ENCODE measurements at regions not wholly inside any gene's neighbourhood (a gene's known extent, or its start where the extent isn't known, plus 50 kb on each side); places are given as distances from the start of the nearest gene placed in this dataset.

GRCh38 chr1:239778208-239778813 lies 313.4 kb upstream of the FMN2 start:
- Mint-ChIP-seq H3K27me3 (ENCODE audit: unreplicated experiment) (no peaks in the 10 kb centered on the region), H3K9me3 (ENCODE audit: low read depth, unreplicated experiment) (peaks cover 5% of the 10 kb centered on the region), H3K4me1 (ENCODE audit: low read depth, unreplicated experiment) (peaks cover 12% of the 10 kb centered on the region), H3K4me3 (ENCODE audit: low read depth, unreplicated experiment) (no peak overlapping the region), H3K27ac (ENCODE audit: unreplicated experiment) (no peak overlapping the region), H3K36me3 (ENCODE audit: insufficient read depth, unreplicated experiment) (no peaks in the 10 kb centered on the region)
- BruUV-seq (replicated peaks), result no TSS peak
- TF ChIP-seq, protein P1, sequence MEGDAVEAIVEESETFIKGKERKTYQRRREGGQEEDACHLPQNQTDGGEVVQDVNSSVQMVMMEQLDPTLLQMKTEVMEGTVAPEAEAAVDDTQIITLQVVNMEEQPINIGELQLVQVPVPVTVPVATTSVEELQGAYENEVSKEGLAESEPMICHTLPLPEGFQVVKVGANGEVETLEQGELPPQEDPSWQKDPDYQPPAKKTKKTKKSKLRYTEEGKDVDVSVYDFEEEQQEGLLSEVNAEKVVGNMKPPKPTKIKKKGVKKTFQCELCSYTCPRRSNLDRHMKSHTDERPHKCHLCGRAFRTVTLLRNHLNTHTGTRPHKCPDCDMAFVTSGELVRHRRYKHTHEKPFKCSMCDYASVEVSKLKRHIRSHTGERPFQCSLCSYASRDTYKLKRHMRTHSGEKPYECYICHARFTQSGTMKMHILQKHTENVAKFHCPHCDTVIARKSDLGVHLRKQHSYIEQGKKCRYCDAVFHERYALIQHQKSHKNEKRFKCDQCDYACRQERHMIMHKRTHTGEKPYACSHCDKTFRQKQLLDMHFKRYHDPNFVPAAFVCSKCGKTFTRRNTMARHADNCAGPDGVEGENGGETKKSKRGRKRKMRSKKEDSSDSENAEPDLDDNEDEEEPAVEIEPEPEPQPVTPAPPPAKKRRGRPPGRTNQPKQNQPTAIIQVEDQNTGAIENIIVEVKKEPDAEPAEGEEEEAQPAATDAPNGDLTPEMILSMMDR (IDR thresholded peaks at IDR 0.05; ENCODE audit: unreplicated experiment), result no peak
- CTCF ChIA-PET, result no interaction called here
- intact Hi-C loops (cut with micrococcal nuclease; ENCODE audit: unreplicated experiment), result no loop called here
- no peak for DNase-seq

GRCh38 chr1:239779962-239780361 lies 311.7 kb upstream of the FMN2 start:
- TF ChIP-seq, protein P1 (IDR thresholded peaks at IDR 0.05; ENCODE audit: unreplicated experiment), result no peak
- Mint-ChIP-seq H3K27ac (ENCODE audit: unreplicated experiment) (no peak overlapping the region), H3K4me1 (ENCODE audit: low read depth, unreplicated experiment) (peaks cover 12% of the 10 kb centered on the region), H3K27me3 (ENCODE audit: unreplicated experiment) (no peaks in the 10 kb centered on the region), H3K9me3 (ENCODE audit: low read depth, unreplicated experiment) (peaks cover 5% of the 10 kb centered on the region), H3K4me3 (ENCODE audit: low read depth, unreplicated experiment) (no peak overlapping the region), H3K36me3 (ENCODE audit: insufficient read depth, unreplicated experiment) (no peaks in the 10 kb centered on the region)
- CTCF ChIA-PET, result interaction anchor here (0.6 kb wide), 1 partner anchor 308 kb away, joined by 5 read pairs; no protein-coding TSS in a partner anchor
- intact Hi-C loops (cut with micrococcal nuclease; ENCODE audit: unreplicated experiment), result no loop called here
- no TSS peak for BruUV-seq (replicated peaks)
- DNase-seq, result no peak

- no peaks in the 10 kb centered on the region for H3K4me1 Mint-ChIP-seq (ENCODE audit: low read depth, unreplicated experiment)
- CTCF ChIA-PET, result no interaction called here
These were observed 306.8 kb upstream of the FMN2 start for GRCh38 chr1:239784896-239785295.

GRCh38 chr1:239785576-239785975 lies 306.1 kb upstream of the FMN2 start:
- no peak for DNase-seq
- CTCF ChIA-PET, result no interaction called here
- Mint-ChIP-seq H3K27me3 (ENCODE audit: unreplicated experiment) (no peaks in the 10 kb centered on the region), H3K27ac (ENCODE audit: unreplicated experiment) (no peak overlapping the region), H3K4me1 (ENCODE audit: low read depth, unreplicated experiment) (no peaks in the 10 kb centered on the region), H3K36me3 (ENCODE audit: insufficient read depth, unreplicated experiment) (no peaks in the 10 kb centered on the region), H3K4me3 (ENCODE audit: low read depth, unreplicated experiment) (no peak overlapping the region), H3K9me3 (ENCODE audit: low read depth, unreplicated experiment) (peaks cover 4% of the 10 kb centered on the region)
- BruUV-seq (replicated peaks), result no TSS peak
- intact Hi-C loops (cut with micrococcal nuclease; ENCODE audit: unreplicated experiment), result no loop called here
- TF ChIP-seq, protein P1 (IDR thresholded peaks at IDR 0.05; ENCODE audit: unreplicated experiment), result no peak

More at GRCh38 chr1:239784896-239785295, 306.8 kb upstream of the FMN2 start:
- TF ChIP-seq, protein P1 (IDR thresholded peaks at IDR 0.05; ENCODE audit: unreplicated experiment), result no peak
- H3K27ac Mint-ChIP-seq (ENCODE audit: unreplicated experiment), result no peak overlapping the region
- peaks cover 4% of the 10 kb centered on the region for H3K9me3 Mint-ChIP-seq (ENCODE audit: low read depth, unreplicated experiment)
- H3K4me3 Mint-ChIP-seq (ENCODE audit: low read depth, unreplicated experiment), result no peak overlapping the region
- BruUV-seq (replicated peaks), result no TSS peak
- no peaks in the 10 kb centered on the region for H3K27me3 Mint-ChIP-seq (ENCODE audit: unreplicated experiment)
- H3K36me3 Mint-ChIP-seq (ENCODE audit: insufficient read depth, unreplicated experiment), result no peaks in the 10 kb centered on the region
- no peak for DNase-seq
- intact Hi-C loops (cut with micrococcal nuclease; ENCODE audit: unreplicated experiment), result no loop called here
